ENCODE measurements at regions not wholly inside any gene's neighbourhood (a gene's known extent, or its start where the extent isn't known, plus 50 kb on each side); places are given as distances from the start of the nearest gene placed in this dataset.

DNA sequence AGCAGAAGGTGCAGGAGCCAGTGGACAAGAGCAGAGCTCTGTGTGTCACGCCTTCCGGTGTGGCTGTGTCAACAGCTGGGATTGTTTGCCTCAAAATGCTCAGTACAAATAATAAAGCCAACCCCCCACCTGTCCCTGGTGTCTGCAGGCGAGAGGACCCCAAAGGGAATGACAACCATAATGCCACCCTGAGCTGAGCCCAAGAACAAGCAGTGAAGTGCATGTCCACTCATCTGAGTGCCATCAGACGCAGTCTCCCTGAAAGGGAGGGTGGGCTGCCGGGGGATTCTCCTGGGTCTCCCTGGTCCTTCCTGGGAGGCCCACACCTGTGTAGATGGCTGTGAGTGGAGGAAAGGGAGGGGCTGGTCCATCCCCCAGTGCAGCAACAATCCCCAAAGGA lies 328.8 kb upstream of the IRX1 start:
- TF ChIP-seq POLR2A (IDR thresholded peaks at IDR 0.05), result no peak
- TF ChIP-seq, protein P1, sequence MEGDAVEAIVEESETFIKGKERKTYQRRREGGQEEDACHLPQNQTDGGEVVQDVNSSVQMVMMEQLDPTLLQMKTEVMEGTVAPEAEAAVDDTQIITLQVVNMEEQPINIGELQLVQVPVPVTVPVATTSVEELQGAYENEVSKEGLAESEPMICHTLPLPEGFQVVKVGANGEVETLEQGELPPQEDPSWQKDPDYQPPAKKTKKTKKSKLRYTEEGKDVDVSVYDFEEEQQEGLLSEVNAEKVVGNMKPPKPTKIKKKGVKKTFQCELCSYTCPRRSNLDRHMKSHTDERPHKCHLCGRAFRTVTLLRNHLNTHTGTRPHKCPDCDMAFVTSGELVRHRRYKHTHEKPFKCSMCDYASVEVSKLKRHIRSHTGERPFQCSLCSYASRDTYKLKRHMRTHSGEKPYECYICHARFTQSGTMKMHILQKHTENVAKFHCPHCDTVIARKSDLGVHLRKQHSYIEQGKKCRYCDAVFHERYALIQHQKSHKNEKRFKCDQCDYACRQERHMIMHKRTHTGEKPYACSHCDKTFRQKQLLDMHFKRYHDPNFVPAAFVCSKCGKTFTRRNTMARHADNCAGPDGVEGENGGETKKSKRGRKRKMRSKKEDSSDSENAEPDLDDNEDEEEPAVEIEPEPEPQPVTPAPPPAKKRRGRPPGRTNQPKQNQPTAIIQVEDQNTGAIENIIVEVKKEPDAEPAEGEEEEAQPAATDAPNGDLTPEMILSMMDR (IDR thresholded peaks at IDR 0.05), result no peak

Measured in transverse colon (tissue), 3 donors.